NB4 (cell line): ENCODE measurements at regions not wholly inside any gene's neighbourhood (a gene's known extent, or its start where the extent isn't known, plus 50 kb on each side); places are given as distances from the start of the nearest gene placed in this dataset.

Experiments
- CTCF ChIP-seq: IDR thresholded peaks from one replicate; pipeline ENCODE4 v1.5.1; 2012; ENCODE audit warnings: low read depth, low read length
- MAX ChIP-seq: IDR thresholded peaks from 2 replicates; pipeline ENCODE4 v1.6.1; 2011; ENCODE audit warnings: low read depth, low read length
- MYC ChIP-seq: IDR thresholded peaks from 2 replicates; pipeline ENCODE4 v1.6.1; 2011; ENCODE audit warnings: low read depth, low read length
- POLR2A ChIP-seq: IDR thresholded peaks from 2 replicates; pipeline ENCODE4 v1.6.1; 2011; ENCODE audit warnings: mild to moderate bottlenecking; ENCODE audit not compliant: insufficient read length; ENCODE audit errors: extremely low read depth

- TF ChIP-seq CTCF (no peak), POLR2A (no peak), MAX (no peak), MYC (no peak)
Observed at GRCh38 chr3:182740710-182741109, 52.6 kb upstream of the ATP11B start.
